COLO668 (cell line): ENCODE measurements at regions not wholly inside any gene's neighbourhood (a gene's known extent, or its start where the extent isn't known, plus 50 kb on each side); places are given as distances from the start of the nearest gene placed in this dataset.
"Not testable (repeated sequence)": the region's sequence is repeated elsewhere in the genome, so short reads cannot be mapped to it uniquely, and the experiment has no call there.

Experiments
- DNase-seq: peaks from one replicate; lab custom pipeline; 2025; ENCODE audit not compliant: unreplicated experiment; lab: John Stamatoyannopoulos, UW

DNA sequence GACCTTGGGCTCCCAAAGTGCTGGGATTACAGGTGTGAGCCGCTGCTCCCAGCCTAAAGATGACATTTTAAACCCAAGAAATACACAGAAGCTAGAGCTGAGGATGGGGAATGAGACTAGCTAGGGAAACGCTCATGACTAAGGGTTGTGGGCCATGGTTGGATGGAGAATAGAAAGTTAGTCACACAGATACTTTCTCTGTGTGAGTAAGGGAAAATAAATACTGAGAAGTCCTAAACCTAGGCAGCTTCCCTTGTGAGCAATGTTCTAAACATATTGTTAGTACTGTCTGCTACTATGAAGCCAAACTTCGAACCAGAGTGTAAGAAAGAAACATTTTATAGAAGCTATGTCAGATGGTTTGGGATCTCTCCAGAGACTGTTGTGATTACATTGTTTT, 304.8 kb upstream of the STAC start:
- DNase-seq = no peak

DNA sequence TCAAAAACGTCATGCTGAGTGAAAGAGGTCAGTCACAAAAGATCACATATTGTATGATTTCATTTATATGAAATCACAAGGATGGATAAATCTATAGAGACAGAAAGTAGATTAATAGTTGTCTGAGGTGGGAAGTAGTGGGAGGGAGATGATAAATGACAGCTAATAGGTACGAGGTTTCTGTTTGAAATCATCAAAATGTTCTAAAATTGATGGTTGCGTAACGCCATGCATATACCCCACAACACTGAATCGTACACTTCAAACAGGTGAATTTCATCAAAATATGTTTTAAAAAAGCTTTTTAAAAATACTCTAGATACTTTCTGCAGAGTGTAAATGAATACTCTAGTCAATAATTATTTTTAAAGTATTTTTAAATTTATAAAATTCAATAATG, 303.0 kb upstream of the STAC start:
- no peak for DNase-seq

DNA sequence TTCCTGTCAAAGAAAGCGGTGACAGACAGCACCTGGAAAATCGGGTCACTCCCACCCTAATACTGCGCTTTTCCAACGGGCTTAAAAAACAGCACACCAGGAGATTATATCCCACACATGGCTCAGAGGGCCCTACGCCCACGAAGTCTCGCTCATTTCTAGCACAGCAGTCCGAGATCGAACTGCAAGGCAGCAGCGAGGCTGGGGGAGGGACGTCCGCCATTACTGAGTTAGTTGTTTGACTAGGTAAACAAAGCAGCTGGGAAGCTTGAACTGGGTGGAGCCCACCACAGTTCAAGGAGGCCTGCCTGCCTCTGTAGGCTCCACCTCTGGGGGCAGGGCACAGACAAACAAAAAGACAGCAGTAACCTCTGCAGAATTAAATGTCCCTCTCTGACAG, 297.3 kb upstream of the STAC start:
- DNase-seq = not testable (repeated sequence)

DNA sequence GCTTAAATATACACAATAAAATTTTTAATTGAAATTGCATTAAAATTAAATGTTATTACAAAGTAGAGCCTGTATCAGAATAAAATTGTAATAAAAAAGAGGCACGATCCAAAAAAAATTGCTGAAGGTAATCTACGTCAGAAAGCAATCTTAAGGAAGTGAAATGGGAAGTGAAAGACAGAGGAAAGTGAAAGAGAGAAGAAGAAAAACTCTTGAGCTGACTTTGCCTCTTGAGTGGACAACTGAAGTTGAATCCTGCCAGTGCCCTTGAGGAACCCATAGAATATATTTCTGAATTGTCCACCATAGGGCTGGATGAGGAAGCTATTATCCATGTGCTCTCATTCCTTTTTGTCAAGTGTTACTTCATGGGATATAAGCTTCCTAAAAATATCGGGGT, 285.1 kb upstream of the STAC start:
- no peak for DNase-seq

DNA sequence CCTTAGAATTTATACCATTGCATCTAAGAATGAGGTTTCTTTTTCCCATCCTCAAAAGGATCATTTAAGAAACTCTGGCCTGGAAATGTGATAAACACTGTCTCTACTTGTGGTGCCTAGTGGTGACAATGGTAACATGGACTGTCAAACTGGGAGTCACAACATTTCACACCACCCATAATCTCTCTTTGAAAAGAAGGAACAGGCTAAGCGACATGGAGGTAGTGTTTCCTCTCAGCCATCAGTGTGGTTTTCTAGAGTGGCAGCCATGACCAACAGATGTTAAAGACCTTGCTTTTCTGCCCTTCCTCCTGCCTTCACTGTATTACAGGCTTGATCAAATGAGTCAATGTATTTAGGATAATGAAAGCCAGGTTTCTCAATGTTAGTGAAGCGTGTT, 283.1 kb upstream of the STAC start:
- DNase-seq = no peak

DNA sequence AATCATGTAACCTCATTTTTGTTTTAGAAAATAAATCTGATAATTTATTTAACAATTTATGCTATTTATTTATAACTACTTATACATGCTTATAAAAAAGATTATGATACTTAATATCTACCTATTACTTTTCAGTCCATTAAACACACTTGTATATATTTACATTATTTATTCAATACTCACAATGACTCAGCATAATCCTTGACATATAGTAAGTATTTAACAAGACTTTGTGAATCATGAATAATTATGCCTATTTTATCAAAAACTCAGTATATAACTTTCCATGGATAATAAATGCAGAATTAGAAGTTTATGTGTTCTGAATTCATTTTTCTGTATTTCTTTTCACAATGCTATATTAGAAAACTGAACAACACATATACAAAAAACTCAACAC, 266.0 kb upstream of the STAC start:
- no peak for DNase-seq

DNA sequence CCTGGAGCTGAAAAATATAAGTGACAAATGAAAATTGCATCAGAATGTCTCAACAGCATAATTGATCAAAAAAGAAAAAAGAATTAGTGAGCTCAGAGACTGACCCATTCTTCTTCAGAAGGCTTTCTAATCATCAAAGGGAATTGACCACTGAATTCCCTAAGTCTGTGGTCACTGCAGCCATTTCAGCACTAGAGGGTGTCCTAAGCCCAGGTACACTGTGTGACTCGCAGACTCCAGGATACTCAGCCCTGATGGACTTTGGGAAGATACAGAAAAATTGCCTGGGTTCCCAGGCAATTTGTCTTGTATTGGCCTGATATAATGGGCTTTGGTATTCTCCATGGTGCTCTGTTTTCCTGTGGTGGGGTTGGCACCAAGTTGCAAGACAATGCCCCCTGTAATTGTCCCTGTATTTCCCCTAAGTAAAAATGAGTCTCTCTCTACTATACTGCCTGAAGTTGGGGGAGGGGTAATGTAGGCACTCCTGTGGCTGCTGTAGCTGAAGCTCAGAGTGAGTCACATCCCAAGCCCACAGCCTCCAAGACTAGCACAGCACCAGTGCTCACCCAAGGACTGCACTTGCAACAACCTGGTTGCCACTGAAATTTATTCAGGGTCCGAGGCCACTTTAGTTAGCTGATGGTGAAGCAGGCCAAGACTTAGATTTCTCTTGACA, 256.0 kb upstream of the STAC start:
- DNase-seq = peak; percentile 9

DNA sequence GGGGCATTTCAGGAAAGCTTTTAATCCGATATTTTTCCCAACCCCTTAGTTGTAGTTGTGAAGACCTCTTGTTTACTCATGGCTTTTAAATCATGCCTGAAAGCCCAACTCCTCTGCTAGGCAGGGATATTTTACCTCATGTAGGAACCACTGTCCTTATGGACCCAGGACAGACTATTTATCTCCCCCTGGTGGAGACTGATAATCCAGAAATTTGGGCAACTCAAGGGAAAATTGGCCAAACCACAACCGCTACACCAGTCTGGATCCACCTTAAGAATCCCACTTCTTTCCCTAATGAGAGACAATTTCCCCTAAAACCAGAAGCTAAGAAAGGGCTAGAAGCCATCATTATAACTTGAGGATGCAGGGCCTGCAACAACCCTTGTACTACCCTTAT, 248.1 kb upstream of the STAC start:
- DNase-seq = no peak

DNA sequence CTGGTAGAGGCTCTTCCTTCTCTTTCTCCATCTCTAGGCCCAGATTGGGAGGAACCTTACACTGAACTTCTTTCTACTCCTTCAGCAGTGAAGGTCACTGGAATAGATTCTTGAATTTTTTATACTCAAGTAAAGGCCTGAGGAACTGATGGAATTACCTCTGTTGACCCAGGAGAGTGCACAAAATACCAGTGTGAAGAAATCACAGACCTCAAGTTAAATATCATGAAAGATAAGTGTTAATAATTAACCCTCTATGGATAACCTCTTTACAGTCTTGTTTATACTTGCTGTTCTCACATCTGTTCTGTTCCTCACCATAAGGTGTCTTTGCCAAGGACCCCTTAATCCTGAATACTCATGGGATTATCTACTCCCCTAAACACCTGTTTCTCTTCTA, 244.4 kb upstream of the STAC start:
- no peak for DNase-seq

DNA sequence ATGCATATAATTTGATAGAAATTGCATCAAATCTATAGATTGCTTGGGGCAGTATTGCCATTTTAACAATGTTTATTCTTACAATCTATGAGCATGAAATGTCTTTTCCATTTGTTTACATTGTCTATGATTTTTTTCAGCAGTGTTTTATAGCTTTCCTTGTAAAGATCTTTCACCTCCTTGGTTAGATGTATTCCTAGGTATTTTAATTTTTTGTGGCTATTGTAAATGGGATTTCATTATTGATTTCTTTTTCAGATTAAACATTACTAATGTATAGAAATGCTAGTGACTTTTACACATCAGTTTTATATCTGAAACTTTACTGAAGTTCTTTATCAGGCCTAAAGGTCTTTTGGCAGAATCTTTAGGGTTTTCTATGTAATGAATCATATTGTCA, 237.6 kb upstream of the STAC start:
- DNase-seq = no peak

DNA sequence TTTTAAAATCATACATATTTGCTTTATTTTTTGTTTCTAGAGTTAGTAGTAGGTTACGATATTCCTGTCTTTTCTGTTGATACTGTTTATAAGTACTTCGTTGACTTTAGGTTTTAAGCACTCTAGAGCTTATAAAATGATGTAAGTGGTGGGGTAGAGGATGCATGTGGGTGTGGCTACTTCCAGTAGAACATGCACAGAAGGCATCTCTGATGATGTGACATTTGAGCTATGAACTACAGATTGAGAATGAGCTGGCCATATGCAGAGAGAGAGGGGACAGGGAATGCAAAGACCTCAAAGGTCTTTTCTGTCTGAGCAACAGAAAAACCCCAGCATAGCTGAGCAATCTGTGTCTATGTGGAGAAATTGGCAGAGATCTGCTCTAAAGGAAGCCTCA, 233.9 kb upstream of the STAC start:
- no peak for DNase-seq

DNA sequence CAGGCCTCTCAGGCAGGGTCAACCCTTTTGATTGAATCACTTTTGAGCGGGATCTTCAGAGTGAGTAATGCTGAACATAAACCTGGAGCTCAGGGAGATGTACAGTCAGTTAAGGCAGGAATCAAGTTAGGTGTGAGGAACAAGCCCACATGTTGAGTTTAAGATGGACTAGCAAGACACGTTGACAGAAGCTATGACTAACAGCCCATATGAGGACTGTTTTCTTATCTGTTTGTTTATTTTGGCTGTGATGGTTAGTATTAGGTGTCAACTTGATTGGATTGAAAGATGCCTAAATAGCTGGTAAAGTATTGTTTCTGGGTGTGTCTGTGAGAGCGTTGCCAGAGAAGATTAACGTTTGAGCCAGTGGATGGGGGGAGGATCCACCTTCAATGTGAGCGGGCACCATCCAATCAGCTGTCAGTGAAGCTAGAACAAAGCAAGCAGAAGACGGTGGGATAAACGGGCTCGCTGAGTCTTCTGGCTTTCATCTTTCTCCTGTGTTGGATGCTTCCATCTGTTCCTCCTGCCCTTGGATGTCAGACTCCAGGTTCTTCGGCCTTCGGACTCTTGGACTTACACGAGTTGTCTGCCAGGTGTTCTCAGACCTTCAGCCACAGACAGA, 232.3 kb upstream of the STAC start:
- DNase-seq = no peak

DNA sequence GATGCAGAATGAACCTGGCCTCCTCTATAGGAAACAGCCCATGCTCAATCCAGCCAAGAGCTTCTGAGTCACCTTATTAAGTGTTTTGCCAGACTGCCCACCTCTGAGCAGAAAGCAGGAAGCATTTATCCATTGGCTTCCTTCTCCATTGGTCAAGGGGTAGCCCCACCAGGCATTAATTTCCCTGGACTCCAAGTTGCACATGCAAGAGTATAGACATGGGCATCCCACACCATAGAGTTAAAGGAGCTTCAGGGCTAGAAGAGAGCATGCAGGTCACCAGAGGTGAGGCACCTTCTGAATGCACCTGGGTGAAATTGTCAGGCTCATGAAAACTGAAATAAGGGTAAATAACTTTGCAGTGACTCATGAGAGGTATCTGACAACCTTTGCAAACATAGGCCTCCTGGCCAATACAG, 230.8 kb upstream of the STAC start:
- no peak for DNase-seq

DNA sequence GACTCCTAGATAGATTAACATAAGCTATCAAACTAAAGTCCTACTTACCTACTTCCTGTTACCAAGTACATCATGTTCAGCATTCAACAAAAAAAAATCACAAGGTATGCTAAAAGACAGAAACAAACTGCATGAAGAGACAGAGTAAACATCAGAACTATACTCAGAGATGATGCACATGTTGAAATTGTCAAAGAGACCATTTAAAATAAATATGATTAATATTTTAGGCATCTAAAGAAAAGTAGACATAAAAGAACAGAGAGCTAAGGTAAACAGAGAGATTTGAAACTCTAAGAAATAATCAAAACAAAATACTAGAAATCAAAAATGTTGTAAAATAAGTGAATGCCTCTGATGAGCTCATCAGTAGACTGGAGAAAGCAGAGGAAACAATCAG, 224.8 kb upstream of the STAC start:
- no peak for DNase-seq

DNA sequence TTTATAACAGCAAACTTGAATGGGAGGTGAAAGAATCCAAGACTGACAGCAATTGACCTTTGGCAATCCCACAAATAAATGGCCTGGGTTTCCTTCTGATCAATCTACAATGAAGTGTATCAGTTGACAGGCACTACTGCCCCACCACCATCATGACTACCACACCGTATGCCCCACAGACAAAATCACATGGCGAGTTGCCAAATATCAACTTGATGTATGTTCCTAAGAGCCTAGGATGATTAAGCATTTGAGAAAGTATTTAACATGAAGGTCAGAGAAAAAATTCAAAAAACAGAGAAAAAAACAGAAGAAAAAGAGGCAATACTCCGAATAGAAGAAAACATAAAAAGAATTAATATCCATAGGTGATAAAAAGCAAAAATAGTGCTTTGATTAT, 215.9 kb upstream of the STAC start:
- DNase-seq = no peak

DNA sequence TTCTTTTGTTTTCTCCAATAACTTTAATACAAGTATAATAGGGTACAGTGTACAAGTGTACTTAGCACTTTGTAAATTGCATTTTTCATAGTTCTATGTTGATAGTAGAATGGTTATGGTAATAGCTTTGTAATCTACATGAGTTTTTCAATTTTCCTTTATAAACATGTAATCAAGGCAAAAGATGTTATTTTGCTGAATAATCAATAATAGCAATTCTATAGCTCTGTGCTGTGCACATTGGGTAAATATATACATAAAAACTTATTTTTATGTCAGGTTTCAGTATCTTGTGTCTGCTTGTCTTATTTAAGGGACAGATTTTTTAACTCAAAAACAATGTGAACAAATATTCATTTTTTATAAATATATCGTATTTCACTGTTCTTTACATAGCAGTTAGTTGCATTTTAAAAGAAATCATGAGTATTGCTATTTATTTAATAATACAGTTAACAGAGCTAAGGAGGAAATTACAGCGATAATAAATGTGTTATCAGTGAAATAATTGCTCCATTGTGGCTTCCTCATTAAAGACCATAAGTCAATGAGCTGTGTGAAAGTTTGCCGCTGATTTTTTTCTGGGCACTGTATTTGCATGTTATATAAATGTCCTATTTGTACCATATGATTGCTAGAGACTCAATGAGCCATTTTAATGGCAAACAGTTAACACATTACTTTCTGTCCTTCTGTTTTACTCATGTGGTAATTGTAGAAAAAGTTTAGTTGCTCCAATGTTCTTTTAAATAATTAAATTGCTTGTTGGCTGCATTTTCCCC, 214.6 kb upstream of the STAC start:
- no peak for DNase-seq

DNA sequence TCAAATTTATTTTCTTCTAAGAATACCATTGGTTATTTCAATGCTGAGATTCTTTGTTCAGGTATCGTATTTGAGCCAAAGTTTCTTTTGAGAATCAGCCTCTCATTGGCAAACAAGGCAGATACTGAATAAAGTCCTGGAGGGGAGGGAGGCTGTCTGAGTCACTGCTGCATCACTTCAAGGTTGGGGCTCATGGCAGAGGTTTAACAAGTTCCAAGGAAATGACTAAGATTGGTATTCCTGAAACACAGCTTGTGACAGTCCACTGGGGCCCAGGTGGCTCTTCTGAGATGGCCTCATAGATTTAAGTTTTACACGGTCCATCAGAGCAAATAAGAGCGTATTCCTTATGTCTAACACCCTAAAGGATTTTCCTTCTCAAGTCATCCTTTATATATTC, 213.8 kb upstream of the STAC start:
- DNase-seq = no peak

DNA sequence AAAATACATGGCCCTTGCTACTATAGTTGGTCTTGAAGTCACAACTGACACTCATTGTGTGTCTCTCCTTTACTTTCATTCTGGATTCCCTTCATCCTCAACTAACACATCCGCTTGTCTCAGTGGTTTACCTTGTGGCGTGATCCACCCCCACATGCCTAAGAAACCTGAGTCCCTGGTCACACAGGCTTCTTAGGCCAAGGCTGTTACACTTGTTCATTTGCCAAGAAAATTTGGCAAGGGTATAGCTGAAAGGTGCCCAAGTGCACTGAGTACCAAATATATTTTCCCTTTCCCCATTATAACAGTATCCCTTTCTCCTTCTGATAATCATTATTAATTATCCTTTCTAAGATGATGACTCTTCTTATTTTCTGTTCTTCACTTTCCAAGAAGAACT, 207.6 kb upstream of the STAC start:
- DNase-seq = no peak

DNA sequence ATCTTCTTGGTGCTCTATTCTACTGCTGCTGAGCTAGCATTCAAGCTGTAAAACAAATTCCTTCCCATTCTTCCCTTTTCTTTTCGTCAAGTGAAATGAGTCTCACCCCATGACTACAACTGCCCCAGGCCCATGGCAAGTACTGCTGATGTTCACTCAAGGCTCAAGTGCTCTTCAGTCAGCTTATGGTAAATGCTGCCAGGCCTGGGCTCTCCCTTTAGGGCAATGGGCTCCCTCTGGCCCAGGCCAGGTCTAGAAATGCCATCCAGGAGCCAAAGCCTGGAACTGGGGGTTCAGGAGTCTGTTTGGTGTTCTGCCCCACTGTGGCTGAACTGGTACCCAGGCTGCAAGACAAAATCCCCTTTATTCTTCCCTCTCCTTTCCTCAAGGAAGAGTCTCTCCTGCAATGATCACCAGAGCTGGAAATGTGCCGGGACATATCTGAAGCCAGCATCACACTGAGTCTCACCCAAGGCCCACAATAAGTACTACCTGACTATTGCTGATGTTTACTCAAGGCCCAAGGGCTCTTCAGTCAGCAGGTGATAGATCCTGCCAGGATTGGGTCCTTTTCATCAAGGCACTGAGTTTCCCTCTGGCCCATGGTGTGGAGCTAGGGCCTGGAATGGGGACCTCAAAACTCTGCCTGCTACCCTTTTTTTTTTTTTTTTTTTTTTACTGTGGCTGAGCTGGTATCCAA, 205.0 kb upstream of the STAC start:
- DNase-seq = peak; percentile 2

DNA sequence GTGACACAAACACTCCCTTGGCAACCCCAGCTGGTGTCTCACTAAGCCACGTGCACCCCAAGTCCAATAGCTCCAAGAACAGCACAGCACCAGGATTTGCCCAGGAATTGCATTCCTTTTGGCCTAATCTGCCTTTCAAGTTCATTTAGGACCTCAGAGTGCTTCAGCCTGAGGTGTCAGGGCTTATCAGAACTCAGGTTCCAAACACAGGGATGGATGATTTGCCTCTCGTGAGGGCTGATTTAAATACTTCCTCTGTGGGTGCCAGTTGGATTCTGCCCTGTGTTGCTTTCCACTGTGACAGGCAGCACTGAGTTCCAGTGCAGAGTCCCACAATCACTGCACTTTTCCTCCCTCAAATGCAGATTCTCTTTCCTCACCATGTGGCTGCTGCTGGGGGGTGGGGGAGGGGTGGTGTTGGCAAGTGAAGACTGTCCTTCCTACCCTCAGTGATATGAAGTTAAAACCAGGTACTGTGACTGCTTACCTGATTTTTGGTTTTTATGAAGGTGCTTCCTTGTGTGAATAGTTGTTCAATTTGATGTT, 204.3 kb upstream of the STAC start:
- no peak for DNase-seq

DNA sequence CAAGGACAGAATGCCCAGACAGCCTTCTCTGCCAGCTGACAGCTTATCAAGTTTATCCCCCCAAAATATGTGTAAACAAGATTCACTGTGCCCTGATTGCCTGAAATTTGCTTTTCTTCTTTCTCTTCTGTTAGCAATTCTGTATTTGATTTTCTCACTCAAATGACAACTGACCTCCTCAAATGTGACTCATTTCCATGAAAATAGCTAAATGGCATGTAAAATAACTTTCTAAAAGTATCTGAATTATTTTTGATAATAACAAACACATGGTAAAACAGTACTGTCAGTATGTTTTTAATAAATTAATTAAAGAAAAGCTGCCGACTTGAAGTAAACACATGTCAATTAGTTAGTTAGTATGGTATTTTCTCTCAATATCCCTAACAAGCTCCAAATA, 202.3 kb upstream of the STAC start:
- DNase-seq = no peak

DNA sequence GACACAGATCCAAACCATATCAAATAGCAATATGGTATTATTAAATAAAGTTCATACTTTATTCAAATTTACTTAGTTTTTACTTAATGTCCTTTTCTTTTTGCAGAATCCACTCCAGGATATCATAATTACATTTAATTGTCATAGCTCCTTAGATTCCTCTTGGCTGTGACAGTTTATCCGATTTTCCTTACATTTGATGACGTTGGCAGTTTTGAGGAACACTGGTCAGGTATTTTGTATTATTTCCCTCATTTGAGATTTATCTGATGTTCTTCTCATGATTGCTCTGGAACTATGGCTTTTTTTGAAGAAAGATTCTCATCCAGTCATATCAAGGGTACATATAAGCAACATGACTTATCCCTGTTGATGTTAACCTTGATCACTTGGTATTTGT, 198.3 kb upstream of the STAC start:
- DNase-seq = no peak
